ENCODE measurements at regions not wholly inside any gene's neighbourhood (a gene's known extent, or its start where the extent isn't known, plus 50 kb on each side); places are given as distances from the start of the nearest gene placed in this dataset.

DNA sequence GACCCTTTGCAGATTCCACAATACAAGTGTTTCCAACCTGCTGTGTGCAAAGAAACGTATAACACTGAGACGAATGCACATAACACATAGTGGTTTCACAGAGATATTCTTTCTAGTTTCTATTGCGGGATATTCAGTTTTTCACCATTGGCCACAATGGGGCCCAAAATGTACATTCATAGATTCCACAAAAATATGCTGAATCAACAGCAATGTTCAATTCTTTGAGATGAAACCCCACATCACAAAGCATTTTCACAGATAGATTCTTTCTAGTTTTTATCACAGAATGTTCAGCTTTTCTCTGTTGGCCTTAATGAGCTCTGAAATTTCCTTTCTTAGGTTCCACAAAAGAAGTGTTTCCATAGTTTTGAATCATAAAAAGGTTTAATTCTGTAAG lies 2472.3 kb downstream of the TP53TG3F start:
- no peak for DNase-seq

Measured in eye (tissue), 1 donor.